ENCODE measurements at regions not wholly inside any gene's neighbourhood (a gene's known extent, or its start where the extent isn't known, plus 50 kb on each side); places are given as distances from the start of the nearest gene placed in this dataset.
"Not testable (repeated sequence)": the region's sequence is repeated elsewhere in the genome, so short reads cannot be mapped to it uniquely, and the experiment has no call there.

- peak; percentile 88 for DNase-seq (ENCODE audit: low spot score)
- intact Hi-C loops (cut with DNase I), result not testable (repeated sequence)
These were observed 4510.9 kb upstream of the OR11H1 start for GRCh38 chr22:11017108-11017507.

- intact Hi-C loops (cut with DNase I), result not testable (repeated sequence)
- DNase-seq (ENCODE audit: low spot score), result peak; percentile 71
These were observed 4507.5 kb upstream of the OR11H1 start for GRCh38 chr22:11020522-11020921.

- intact Hi-C loops (cut with DNase I); DNase-seq (ENCODE audit: low spot score): not testable (repeated sequence)
These were observed 4501.5 kb upstream of the OR11H1 start for GRCh38 chr22:11026541-11026940.

GRCh38 chr22:11027064-11027463 lies 4500.9 kb upstream of the OR11H1 start:
- intact Hi-C loops (cut with DNase I), result not testable (repeated sequence)
- DNase-seq (ENCODE audit: low spot score), result peak; percentile 77

GRCh38 chr22:11027532-11027931 lies 4500.5 kb upstream of the OR11H1 start:
- intact Hi-C loops (cut with DNase I); DNase-seq (ENCODE audit: low spot score): not testable (repeated sequence)

GRCh38 chr22:11028180-11028579 lies 4499.8 kb upstream of the OR11H1 start:
- intact Hi-C loops (cut with DNase I); DNase-seq (ENCODE audit: low spot score): not testable (repeated sequence)

- intact Hi-C loops (cut with DNase I), result not testable (repeated sequence)
- DNase-seq (ENCODE audit: low spot score), result peak; percentile 80
These were observed 4498.5 kb upstream of the OR11H1 start for GRCh38 chr22:11029534-11029933.

- intact Hi-C loops (cut with DNase I), result not testable (repeated sequence)
- DNase-seq (ENCODE audit: low spot score), result peak; percentile 84
These were observed 4498.0 kb upstream of the OR11H1 start for GRCh38 chr22:11029967-11030366.

- peak; percentile 82 for DNase-seq (ENCODE audit: low spot score)
These were observed 4497.2 kb upstream of the OR11H1 start for GRCh38 chr22:11030571-11031410.

GRCh38 chr22:11032115-11032514 lies 4495.9 kb upstream of the OR11H1 start:
- intact Hi-C loops (cut with DNase I), result not testable (repeated sequence)
- DNase-seq (ENCODE audit: low spot score), result peak; percentile 84

More at GRCh38 chr22:11030571-11031410, 4497.2 kb upstream of the OR11H1 start:
- intact Hi-C loops (cut with DNase I), result not testable (repeated sequence)

- DNase-seq (ENCODE audit: low spot score); intact Hi-C loops (cut with DNase I): not testable (repeated sequence)
These were observed 4493.4 kb upstream of the OR11H1 start for GRCh38 chr22:11034660-11034987.

GRCh38 chr22:11035031-11035873 lies 4492.7 kb upstream of the OR11H1 start:
- intact Hi-C loops (cut with DNase I), result not testable (repeated sequence)
- DNase-seq (ENCODE audit: low spot score), result peak; percentile 76

GRCh38 chr22:11037314-11037713 lies 4490.7 kb upstream of the OR11H1 start:
- intact Hi-C loops (cut with DNase I); DNase-seq (ENCODE audit: low spot score): not testable (repeated sequence)

- peak; percentile 84 for DNase-seq (ENCODE audit: low spot score)
- intact Hi-C loops (cut with DNase I), result not testable (repeated sequence)
These were observed 4490.2 kb upstream of the OR11H1 start for GRCh38 chr22:11037814-11038213.

GRCh38 chr22:11038786-11039185 lies 4489.2 kb upstream of the OR11H1 start:
- intact Hi-C loops (cut with DNase I), result not testable (repeated sequence)
- DNase-seq (ENCODE audit: low spot score), result peak; percentile 85

- intact Hi-C loops (cut with DNase I), result not testable (repeated sequence)
- peak; percentile 80 for DNase-seq (ENCODE audit: low spot score)
These were observed 4486.6 kb upstream of the OR11H1 start for GRCh38 chr22:11041416-11041815.

GRCh38 chr22:11042116-11042515 lies 4485.9 kb upstream of the OR11H1 start:
- no peak for DNase-seq (ENCODE audit: low spot score)
- intact Hi-C loops (cut with DNase I), result no loop called here

- DNase-seq (ENCODE audit: low spot score); intact Hi-C loops (cut with DNase I): not testable (repeated sequence)
These were observed 4484.7 kb upstream of the OR11H1 start for GRCh38 chr22:11043289-11043688.

GRCh38 chr22:11048884-11049283 lies 4479.1 kb upstream of the OR11H1 start:
- DNase-seq (ENCODE audit: low spot score); intact Hi-C loops (cut with DNase I): not testable (repeated sequence)

- intact Hi-C loops (cut with DNase I); DNase-seq (ENCODE audit: low spot score): not testable (repeated sequence)
These were observed 4477.8 kb upstream of the OR11H1 start for GRCh38 chr22:11050226-11050625.

Data from posterior vena cava (tissue), 2 donors.